IMR-90 (cell line): ENCODE measurements at regions not wholly inside any gene's neighbourhood (a gene's known extent, or its start where the extent isn't known, plus 50 kb on each side); places are given as distances from the start of the nearest gene placed in this dataset.

Experiments
- ATAC-seq: fragments of 200-7000 bp; cut with Tn5 transposase; 2 replicates; pipeline ENCODE4 v1.9.1; 2020; ENCODE audit warnings: low read depth, mild to moderate bottlenecking, moderate library complexity
- BruUV-seq: library from RNA; stranded (reverse); fragments of 400-500 nt; replicated peaks from 2 replicates; lab custom pipeline; 2021; lab: Mats Ljungman, UMichigan
- CTCF ChIA-PET: fragments of 300-600 bp; formaldehyde crosslinking; extraction: SDS; loops from one replicate; lab custom pipeline; 2021; ENCODE audit warnings: antibody characterized with exemption; lab: Yijun Ruan, JAX
- POLR2A ChIA-PET: fragments of 300-600 bp; sonication (Branson Sonifier 250); formaldehyde crosslinking; loops from one replicate; lab custom pipeline; 2022; ENCODE audit warnings: antibody characterized with exemption; ENCODE audit not compliant: unreplicated experiment; lab: Charles Lee
- DNase-seq: peaks from one replicate; pipeline ENCODE4 v3.0.0; 2013
- H2AFZ ChIP-seq: replicated peaks from 2 replicates; pipeline ENCODE3; 2013; ENCODE audit warnings: low read length, mild to moderate bottlenecking; ENCODE audit not compliant: poor library complexity
- H2AK5ac ChIP-seq: 2 replicates; pipeline ENCODE4 v1.6.1; 2013; ENCODE audit warnings: low read depth, low read length, inconsistent platforms
- H2AK9ac ChIP-seq: replicated peaks from 2 replicates; pipeline ENCODE3; 2013; ENCODE audit warnings: mild to moderate bottlenecking, low read depth, low read length, moderate library complexity; ENCODE audit not compliant: poor library complexity
- H2BK120ac ChIP-seq: 2 replicates; pipeline ENCODE4 v1.6.1; 2013; ENCODE audit warnings: low read depth, low read length, inconsistent platforms
- H2BK15ac ChIP-seq: 3 replicates; pipeline ENCODE4 v1.6.1; 2013; ENCODE audit warnings: low read depth, low read length, inconsistent platforms
- H2BK20ac ChIP-seq: 2 replicates; pipeline ENCODE4 v1.6.1; 2013; ENCODE audit warnings: low read depth, mild to moderate bottlenecking, inconsistent platforms, low read length, moderate library complexity
- H2BK5ac ChIP-seq: 2 replicates; pipeline ENCODE4 v1.6.1; 2013; ENCODE audit warnings: mild to moderate bottlenecking, low read depth, low read length, inconsistent platforms; ENCODE audit not compliant: poor library complexity, severe bottlenecking
- H3K14ac ChIP-seq: replicated peaks from 2 replicates; pipeline ENCODE4 v1.6.1; 2013; ENCODE audit warnings: low read depth, low read length, inconsistent platforms
- H3K18ac ChIP-seq: 2 replicates; pipeline ENCODE4 v1.6.1; 2013; ENCODE audit warnings: low read depth, low read length, control low read depth
- H3K23ac ChIP-seq: 2 replicates; pipeline ENCODE4 v1.6.1; 2013; ENCODE audit warnings: low read depth, low read length, inconsistent platforms
- H3K27ac ChIP-seq: 2 replicates; pipeline ENCODE4 v1.5.1; 2013; ENCODE audit warnings: mild to moderate bottlenecking, control low read depth, low read length; ENCODE audit not compliant: insufficient read depth
- H3K27me3 ChIP-seq: 2 replicates; pipeline ENCODE4 v1.6.1; 2013; ENCODE audit warnings: low read length; ENCODE audit not compliant: control insufficient read depth, insufficient read depth
- H3K36me3 ChIP-seq: 2 replicates; pipeline ENCODE4 v1.6.1; 2013; ENCODE audit warnings: low read length, mixed read lengths; ENCODE audit not compliant: control insufficient read depth, insufficient read depth
- H3K4ac ChIP-seq: 2 replicates; pipeline ENCODE4 v1.6.1; 2013; ENCODE audit warnings: low read depth, low read length, inconsistent platforms
- H3K4me1 ChIP-seq: 2 replicates; pipeline ENCODE4 v1.6.1; 2013; ENCODE audit warnings: low read length, mixed read lengths; ENCODE audit not compliant: control insufficient read depth, insufficient read depth
- H3K4me2 ChIP-seq: 2 replicates; pipeline ENCODE4 v1.6.1; 2013; ENCODE audit warnings: low read depth, mild to moderate bottlenecking, control low read depth, low read length, moderate library complexity
- H3K4me3 ChIP-seq: 2 replicates; pipeline ENCODE4 v1.5.1; 2013; ENCODE audit warnings: low read depth, mild to moderate bottlenecking, control low read depth, low read length, moderate library complexity; ENCODE audit not compliant: insufficient read depth
- H3K56ac ChIP-seq: 2 replicates; pipeline ENCODE4 v1.6.1; 2013; ENCODE audit warnings: low read length, inconsistent platforms; ENCODE audit not compliant: insufficient read depth; ENCODE audit errors: extremely low read depth
- H3K79me1 ChIP-seq, 2 experiments: 2 replicates each; pipeline ENCODE4 v1.6.1; 2013; ENCODE audit warnings: low read length in 2 of 2, inconsistent platforms in 1 of 2, low read depth in 1 of 2
- H3K9ac ChIP-seq: 2 replicates; pipeline ENCODE4 v1.6.1; 2013; ENCODE audit warnings: low read depth, low read length, control low read depth
- H3K9me1 ChIP-seq: 2 replicates; pipeline ENCODE4 v1.6.1; 2013; ENCODE audit warnings: low read length, inconsistent platforms; ENCODE audit not compliant: insufficient read depth
- H3K9me3 ChIP-seq: 2 replicates; pipeline ENCODE4 v1.6.1; 2013; ENCODE audit warnings: low read length; ENCODE audit not compliant: control insufficient read depth, insufficient read depth
- H4K20me1 ChIP-seq: 2 replicates; pipeline ENCODE4 v1.6.1; 2013; ENCODE audit warnings: low read length, inconsistent platforms; ENCODE audit not compliant: insufficient read depth
- H4K5ac ChIP-seq: 2 replicates; pipeline ENCODE4 v1.6.1; 2013; ENCODE audit warnings: mild to moderate bottlenecking, low read depth, low read length, control low read depth
- H4K8ac ChIP-seq, 2 experiments: 2 replicates each; pipeline ENCODE4 v1.6.1; 2013; ENCODE audit warnings: low read depth in 2 of 2, low read length in 2 of 2, control low read depth in 1 of 2, inconsistent platforms in 1 of 2
- H4K91ac ChIP-seq: 2 replicates; pipeline ENCODE4 v1.6.1; 2013; ENCODE audit warnings: low read depth, low read length, inconsistent platforms; ENCODE audit not compliant: insufficient read depth
- BHLHE40 ChIP-seq: fragments of 150-350 bp; IDR thresholded peaks from 2 replicates; pipeline ENCODE4 v1.6.1; 2016; ENCODE audit warnings: mild to moderate bottlenecking, low read depth, low read length
- CEBPB ChIP-seq: IDR thresholded peaks from 2 replicates; pipeline ENCODE4 v1.6.1; 2012; ENCODE audit warnings: low read depth, low read length, improper control_type of control experiment
- CTCF ChIP-seq: conservative IDR thresholded peaks from 2 replicates; pipeline ENCODE4 v1.5.1; 2012; ENCODE audit warnings: mild to moderate bottlenecking, low read depth, low read length, improper control_type of control experiment
- MAFK ChIP-seq: IDR thresholded peaks from 2 replicates; pipeline ENCODE4 v1.6.1; 2012; ENCODE audit warnings: low read depth, low read length, improper control_type of control experiment
- MAZ ChIP-seq: IDR thresholded peaks from 2 replicates; pipeline ENCODE4 v1.6.1; 2012; ENCODE audit warnings: low read depth, mild to moderate bottlenecking, low read length, improper control_type of control experiment, moderate library complexity, borderline replicate concordance
- MXI1 ChIP-seq: IDR thresholded peaks from 2 replicates; pipeline ENCODE4 v1.6.1; 2012; ENCODE audit warnings: low read depth, mild to moderate bottlenecking, low read length, moderate library complexity, borderline replicate concordance
- RAD21 ChIP-seq: IDR thresholded peaks from 2 replicates; pipeline ENCODE4 v1.6.1; 2012; ENCODE audit warnings: low read length, improper control_type of control experiment
- RCOR1 ChIP-seq: IDR thresholded peaks from 2 replicates; pipeline ENCODE4 v1.6.1; 2012; ENCODE audit warnings: mild to moderate bottlenecking, low read length, improper control_type of control experiment; ENCODE audit not compliant: insufficient replicate concordance
- RFX5 ChIP-seq: IDR thresholded peaks from 2 replicates; pipeline ENCODE4 v1.8.0; 2012; ENCODE audit warnings: low read depth, mild to moderate bottlenecking, low read length, moderate library complexity
- SMC3 ChIP-seq: fragments of 150-350 bp; IDR thresholded peaks from 2 replicates; pipeline ENCODE4 v1.6.1; 2016; ENCODE audit warnings: low read depth, mild to moderate bottlenecking, antibody characterized with exemption, low read length, moderate library complexity
- USF2 ChIP-seq: fragments of 150-350 bp; IDR thresholded peaks from 2 replicates; pipeline ENCODE4 v1.6.1; 2017; ENCODE audit warnings: mild to moderate bottlenecking, antibody characterized with exemption, low read length, low read depth
- WGBS, 2 experiments: methylation state at CpG; one replicate each; pipeline versions ENCODE4 v1.1.5 to v1.1.7; 2013; ENCODE audit warnings: missing lambda C conversion rate in 2 of 2; ENCODE audit not compliant: insufficient read length in 1 of 2; ENCODE audit errors: extremely low coverage in 2 of 2; 5-methylcytosine and 5-hydroxymethylcytosine counted together
- dilution Hi-C: fragments of 300-500 bp; cut with HindIII; formaldehyde crosslinking; loops from one replicate; pipeline ENCODE4 v1.14.3; 2018; ENCODE audit warnings: low sequenced_read_pairs; ENCODE audit not compliant: unreplicated experiment
- in situ Hi-C: fragments of 300-500 bp; cut with MboI; formaldehyde crosslinking; loops from 3 replicates; pipeline ENCODE4 v1.14.3; 2019; ENCODE audit warnings: low sequenced_read_pairs, inconsistent platforms, mixed read lengths
- intact Hi-C: fragments of 100-400 bp; cut with micrococcal nuclease; formaldehyde crosslinking; loops from 2 replicates; pipeline ENCODE4 v1.10.0; 2022

- Histone ChIP-seq H3K4me1 (0 out of 2 replicates have a peak, but pooled peaks cover under 1% of the 10 kb centered on the region), H3K18ac (no peak overlapping the region), H3K9me3 (no peaks in the 10 kb centered on the region), H3K56ac (no peak overlapping the region), H4K5ac (no peak overlapping the region), H3K27ac (no peak overlapping the region), H2BK20ac (no peak overlapping the region), H2BK5ac (no peak overlapping the region), H2BK15ac (no peak overlapping the region), H3K9ac (no peak overlapping the region), H4K8ac (no peak overlapping the region), H2BK120ac (no peak overlapping the region), H3K27me3 (0 out of 2 replicates have a peak, but pooled peaks cover 2% of the 10 kb centered on the region), H2AK9ac (no peak overlapping the region), H3K4me3 (no peak overlapping the region), H2AFZ (no peak overlapping the region), H3K14ac (no peak overlapping the region), H3K9me1 (no peaks in the 10 kb centered on the region), H3K4me2 (no peak overlapping the region), H3K36me3 (no peaks in the 10 kb centered on the region), H4K91ac (no peak overlapping the region), H2AK5ac (no peak overlapping the region), H3K23ac (no peak overlapping the region), H4K20me1 (no peaks in the 10 kb centered on the region), H3K79me1 (no peaks in the 10 kb centered on the region), H3K4ac (no peak overlapping the region)
- DNase-seq = peak; percentile 18
- peak; percentile 81 for ATAC-seq
- TF ChIP-seq RFX5 (no peak), USF2 (no peak), RAD21 (no peak), MAFK (no peak), CEBPB (no peak), MAZ (no peak), MXI1 (no peak), CTCF (no peak), SMC3 (no peak), RCOR1 (no peak), BHLHE40 (no peak)
- dilution Hi-C loops (no loop called here), intact Hi-C loops (no loop called here), in situ Hi-C loops (no loop called here)
- ChIA-PET CTCF (interaction anchor here (0.6 kb wide), 1 partner anchor 174 kb away, joined by 3 read pairs; no protein-coding TSS in a partner anchor), POLR2A (no interaction called here)
- no CpG with 5 or more reads among the region's 3 CpGs for WGBS, 2 experiments
- BruUV-seq = no TSS peak
Measured at GRCh38 chr4:158970812-158971211, 132.1 kb upstream of the RAPGEF2 start.
